HepG2 (cell line): ENCODE measurements at regions not wholly inside any gene's neighbourhood (a gene's known extent, or its start where the extent isn't known, plus 50 kb on each side); places are given as distances from the start of the nearest gene placed in this dataset.

Experiments used
- ATAC-seq: fragments of 200-7000 bp; cut with Tn5 transposase; 3 replicates; pipeline ENCODE4 v1.9.1; 2020; ENCODE audit warnings: mild to moderate bottlenecking, moderate library complexity
- BruUV-seq: library from RNA; stranded (reverse); fragments of 400-500 nt; replicated peaks from 2 replicates; lab custom pipeline; 2021; lab: Mats Ljungman, UMichigan
- CTCF ChIA-PET: fragments of 300-600 bp; formaldehyde crosslinking; extraction: SDS; loops from one replicate; lab custom pipeline; 2021; ENCODE audit warnings: low total read pairs, inconsistent platforms, low intra/inter-chr PET ratio; lab: Yijun Ruan, JAX
- POLR2A ChIA-PET: fragments of 350-600 bp; sonication (Branson Sonifier 250); formaldehyde crosslinking; loops from one replicate; lab custom pipeline; 2020; ENCODE audit warnings: antibody characterized with exemption, inconsistent platforms; lab: Yijun Ruan, JAX
- DNase-seq: peaks from one replicate; pipeline ENCODE4 v3.0.0-alpha.2; 2015; ENCODE audit warnings: low spot score
- FAIRE-seq: peaks from 3 replicates; lab custom pipeline; 2011; peaks lifted over from hg19 to GRCh38; lab: Jason Lieb, UNC
- H2AFZ ChIP-seq: one replicate; pipeline ENCODE4 v1.6.1; 2011; ENCODE audit warnings: low read length, inconsistent platforms
- H3K27ac ChIP-seq: fragments of 300-600 bp; 3 replicates; pipeline ENCODE4 v1.8.0; 2011; ENCODE audit warnings: mixed run types, mild to moderate bottlenecking, mixed read lengths, low read length, inconsistent platforms; ENCODE audit not compliant: insufficient read depth; ENCODE audit errors: extremely low read length
- H3K27me3 ChIP-seq, 2 experiments: fragments of 200-600 bp in 1 of 2; 2 replicates in 1 of 2; 3 replicates in 1 of 2; pipeline versions ENCODE4 v1.6.0 to v1.8.0; 2011; ENCODE audit warnings: low read length in 2 of 2, mild to moderate bottlenecking in 2 of 2, moderate library complexity in 2 of 2, inconsistent platforms in 1 of 2; ENCODE audit not compliant: insufficient read depth in 2 of 2, control insufficient read depth in 1 of 2
- H3K36me3 ChIP-seq, 2 experiments: fragments of 200-600 bp in 1 of 2; replicated peaks in 1 of 2; 2 replicates in 1 of 2; 3 replicates in 1 of 2; pipeline versions ENCODE4 v1.5.1 to v1.8.0; 2011; ENCODE audit warnings: low read length in 2 of 2, inconsistent platforms in 1 of 2; ENCODE audit not compliant: insufficient read depth in 2 of 2, control insufficient read depth in 1 of 2
- H3K4me1 ChIP-seq: 2 replicates; pipeline ENCODE4 v1.5.1; 2012; ENCODE audit warnings: low read length, inconsistent platforms; ENCODE audit not compliant: insufficient read depth
- H3K4me2 ChIP-seq: 2 replicates; pipeline ENCODE4 v1.6.0; 2011; ENCODE audit warnings: low read depth, low read length, inconsistent platforms
- H3K4me3 ChIP-seq, 3 experiments: fragments of 200-600 bp in 1 of 3; sonication (generic), shearing (Covaris generic) in 1 of 3; replicated peaks in 1 of 3; 2 replicates each; pipeline ENCODE4 v1.5.1; 2011 to 2016; ENCODE audit warnings: low read length in 3 of 3, inconsistent platforms in 2 of 3, low read depth in 2 of 3, mild to moderate bottlenecking in 2 of 3, control low read depth in 1 of 3, mixed read lengths in 1 of 3; ENCODE audit not compliant: insufficient read depth in 1 of 3
- H3K79me2 ChIP-seq: one replicate; pipeline ENCODE4 v1.6.1; 2011; ENCODE audit warnings: low read length, inconsistent platforms; ENCODE audit not compliant: insufficient read depth
- H3K9ac ChIP-seq: 2 replicates; pipeline ENCODE4 v1.6.0; 2011; ENCODE audit warnings: mild to moderate bottlenecking, low read depth, low read length, inconsistent platforms; ENCODE audit not compliant: insufficient read depth
- H3K9me3 ChIP-seq: 2 replicates; pipeline ENCODE4 v1.5.1; 2012; ENCODE audit warnings: mild to moderate bottlenecking, low read length
- H4K20me1 ChIP-seq: 2 replicates; pipeline ENCODE4 v1.6.0; 2011; ENCODE audit warnings: inconsistent platforms, mild to moderate bottlenecking, low read length, moderate library complexity; ENCODE audit not compliant: insufficient read depth
- ADNP ChIP-seq: sonication (generic); formaldehyde crosslinking; IDR thresholded peaks from 2 replicates; pipeline ENCODE4 v1.4.0; 2020; ENCODE audit warnings: missing genetic modification reagents
- ARNT ChIP-seq: fragments of 450-650 bp; IDR thresholded peaks from 2 replicates; pipeline ENCODE4 v1.6.1; 2017
- ATRX ChIP-seq: sonication (generic); formaldehyde crosslinking; IDR thresholded peaks from 2 replicates; pipeline ENCODE4 v1.4.0; 2020; ENCODE audit warnings: missing genetic modification reagents, borderline replicate concordance
- KMT2A ChIP-seq: sonication (generic); formaldehyde crosslinking; IDR thresholded peaks from 2 replicates; pipeline ENCODE4 v1.4.0; 2020; ENCODE audit warnings: missing genetic modification reagents
- MAF1 ChIP-seq: sonication (generic); formaldehyde crosslinking; IDR thresholded peaks from 2 replicates; pipeline ENCODE4 v1.5.0; 2020; ENCODE audit warnings: missing genetic modification reagents, borderline replicate concordance
- MAFK ChIP-seq, 2 experiments: IDR thresholded peaks in 1 of 2; conservative IDR thresholded peaks in 1 of 2; 2 replicates each; pipeline ENCODE4 v1.6.1; 2011; ENCODE audit warnings: improper control_type of control experiment in 2 of 2, low read length in 2 of 2
- NAIF1 ChIP-seq: sonication (generic); formaldehyde crosslinking; IDR thresholded peaks from 2 replicates; pipeline ENCODE4 v1.5.0; 2020; ENCODE audit warnings: mild to moderate bottlenecking, missing genetic modification reagents, borderline replicate concordance
- NONO ChIP-seq, 2 experiments: fragments of 450-650 bp in 1 of 2; sonication (generic) in 1 of 2; formaldehyde crosslinking in 1 of 2; IDR thresholded peaks in 1 of 2; conservative IDR thresholded peaks in 1 of 2; 2 replicates each; pipeline versions ENCODE4 v1.6.1 to v1.8.0; 2017 to 2022; ENCODE audit warnings: mild to moderate bottlenecking in 1 of 2, missing genetic modification reagents in 1 of 2, moderate library complexity in 1 of 2
- ONECUT2 ChIP-seq: sonication (generic); formaldehyde crosslinking; IDR thresholded peaks from 2 replicates; pipeline ENCODE4 v1.4.0; 2020; ENCODE audit warnings: missing genetic modification reagents
- POLR2A ChIP-seq, 2 experiments: IDR thresholded peaks; 2 replicates each; pipeline ENCODE4 v1.6.1; 2011; ENCODE audit warnings: low read depth in 2 of 2, low read length in 2 of 2, mild to moderate bottlenecking in 1 of 2, moderate library complexity in 1 of 2; ENCODE audit not compliant: insufficient read depth in 1 of 2
- POLR2AphosphoS5 ChIP-seq: IDR thresholded peaks from 2 replicates; pipeline ENCODE4 v1.6.1; 2012; ENCODE audit warnings: low read depth, low read length
- SP2 ChIP-seq: sonication (generic); formaldehyde crosslinking; IDR thresholded peaks from 2 replicates; pipeline ENCODE4 v1.5.1; 2020; ENCODE audit warnings: mild to moderate bottlenecking, missing genetic modification reagents
- ZNF138 ChIP-seq: sonication (generic); formaldehyde crosslinking; IDR thresholded peaks from 2 replicates; pipeline ENCODE4 v1.5.0; 2020; ENCODE audit warnings: mild to moderate bottlenecking, low read depth, missing genetic modification reagents
- ZNF256 ChIP-seq: sonication (generic); formaldehyde crosslinking; conservative IDR thresholded peaks from 2 replicates; pipeline ENCODE4 v1.4.0; 2020; ENCODE audit warnings: missing genetic modification reagents
- ZNF263 ChIP-seq: sonication (generic); formaldehyde crosslinking; IDR thresholded peaks from 2 replicates; pipeline ENCODE4 v1.4.0; 2020; ENCODE audit warnings: missing genetic modification reagents
- ZNF564 ChIP-seq: sonication (generic); formaldehyde crosslinking; IDR thresholded peaks from 2 replicates; pipeline ENCODE4 v1.8.1; 2023; ENCODE audit warnings: mild to moderate bottlenecking, missing genetic modification reagents
- ZNF607 ChIP-seq: sonication (generic); formaldehyde crosslinking; IDR thresholded peaks from 2 replicates; pipeline ENCODE4 v1.5.1; 2020; ENCODE audit warnings: missing genetic modification reagents, mild to moderate bottlenecking, borderline replicate concordance
- ZNF616 ChIP-seq: sonication (generic); formaldehyde crosslinking; IDR thresholded peaks from 2 replicates; pipeline ENCODE4 v1.5.0; 2020; ENCODE audit warnings: low read depth, mild to moderate bottlenecking, missing genetic modification reagents
- ZNF720 ChIP-seq: sonication (generic); formaldehyde crosslinking; IDR thresholded peaks from 2 replicates; pipeline ENCODE4 v1.4.0; 2020; ENCODE audit warnings: missing genetic modification reagents
- WGBS: methylation state at CpG from one replicate; pipeline ENCODE4 v1.1.6; 2017; ENCODE audit warnings: low lambda C conversion rate; 5-methylcytosine and 5-hydroxymethylcytosine counted together
- in situ Hi-C: cut with HindIII; loops from 2 replicates; pipeline ENCODE4 v1.10.0; 2017; ENCODE audit warnings: low pct_unique_long_range_greater_than_20kb; ENCODE audit not compliant: extremely low pct_ligation_motif_present
- intact Hi-C: fragments of 100-400 bp; cut with micrococcal nuclease; formaldehyde crosslinking; loops from one replicate; pipeline ENCODE4 v1.10.0; 2022; ENCODE audit not compliant: unreplicated experiment
- TF ChIP-seq, protein P1 (sequence below): sonication (generic); formaldehyde crosslinking; IDR thresholded peaks from 2 replicates; pipeline ENCODE4 v1.5.0; 2020; ENCODE audit warnings: mild to moderate bottlenecking, low read depth, missing genetic modification reagents, borderline replicate concordance

DNA sequence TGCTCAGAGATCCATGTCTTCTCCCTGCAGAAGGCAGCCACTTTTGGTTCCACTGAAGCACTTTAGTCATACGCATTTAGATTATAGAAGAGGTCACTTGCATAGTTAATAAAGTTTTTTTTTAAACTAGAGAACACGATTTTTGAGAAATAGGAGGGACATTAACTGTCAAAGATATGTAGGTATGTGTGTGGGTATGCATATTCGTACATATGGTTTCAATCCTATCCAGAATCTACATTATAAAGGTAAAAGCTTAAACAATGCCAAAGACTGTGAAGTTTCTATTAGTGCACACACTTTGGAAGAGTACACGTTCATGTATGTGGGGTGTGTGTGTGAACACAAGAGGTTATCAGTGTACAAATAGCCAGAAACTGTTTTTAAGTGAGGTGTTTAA lies 103.2 kb downstream of the BTBD3 start:
- Histone ChIP-seq H3K79me2 (no peaks in the 10 kb centered on the region), H2AFZ (no peak overlapping the region), H3K27me3 (no peaks in the 10 kb centered on the region), H4K20me1 (no peaks in the 10 kb centered on the region), H3K4me1 (no peaks in the 10 kb centered on the region), H3K4me2 (no peak overlapping the region), H3K36me3 (no peaks in the 10 kb centered on the region), H3K9me3 (no peaks in the 10 kb centered on the region), H3K4me3 (no peak overlapping the region), H3K27ac (no peak overlapping the region), H3K9ac (no peak overlapping the region)
- TF ChIP-seq ZNF616 (CRISPR knock-in tag) (no peak), ONECUT2 (CRISPR knock-in tag) (no peak), ZNF720 (CRISPR knock-in tag) (no peak), ATRX (no peak), ZNF564 (CRISPR knock-in tag) (no peak), ARNT (no peak), ZNF607 (CRISPR knock-in tag) (no peak), POLR2AphosphoS5 (no peak), ZNF256 (CRISPR knock-in tag) (no peak), SP2 (CRISPR knock-in tag) (no peak), NONO (IDR thresholded peaks at IDR 0.05) (no peak), NONO (CRISPR knock-in tag; conservative IDR thresholded peaks at IDR 0.05) (no peak), ZNF263 (CRISPR knock-in tag) (no peak), MAFK (conservative IDR thresholded peaks at IDR 0.05 in 1 of 2, IDR thresholded peaks at IDR 0.05 in 1 of 2; ENCODE audit: low read length in 2 of 2) (no peak), POLR2A (IDR thresholded peaks at IDR 0.05; ENCODE audit: insufficient read depth in 1 of 2, low read depth in 2 of 2, low read length in 2 of 2) (no peak), ADNP (CRISPR knock-in tag) (no peak), MAF1 (CRISPR knock-in tag) (no peak), ZNF138 (CRISPR knock-in tag) (no peak), NAIF1 (no peak), KMT2A (CRISPR knock-in tag) (no peak)
- TF ChIP-seq, protein P1, sequence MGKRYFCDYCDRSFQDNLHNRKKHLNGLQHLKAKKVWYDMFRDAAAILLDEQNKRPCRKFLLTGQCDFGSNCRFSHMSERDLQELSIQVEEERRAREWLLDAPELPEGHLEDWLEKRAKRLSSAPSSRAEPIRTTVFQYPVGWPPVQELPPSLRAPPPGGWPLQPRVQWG (CRISPR knock-in tag) = no peak
- POLR2A ChIA-PET = no interaction called here
- no TSS peak for BruUV-seq
- DNase-seq (no peak), ATAC-seq (no peak), FAIRE-seq (no peak)
- intact Hi-C loops (no loop called here), in situ Hi-C loops (no loop called here)
- 11% methylated on average over 4 of the region's 4 CpGs for WGBS
- CTCF ChIA-PET = no interaction called here
